Retinal pigment epithelial cell (primary cell): ENCODE measurements at regions not wholly inside any gene's neighbourhood (a gene's known extent, or its start where the extent isn't known, plus 50 kb on each side); places are given as distances from the start of the nearest gene placed in this dataset.

Source experiments
- DNase-seq: peaks from one replicate; pipeline ENCODE4 v3.0.0-alpha.2; 2010; ENCODE audit warnings: low read depth
- H3K4me3 ChIP-seq: 2 replicates; pipeline ENCODE4 v1.5.1; 2011; ENCODE audit warnings: mild to moderate bottlenecking, low read length, control low read depth, moderate library complexity
- TF ChIP-seq, protein P1 (sequence below): conservative IDR thresholded peaks from 2 replicates; pipeline ENCODE4 v1.5.1; 2011; ENCODE audit warnings: low read depth, low read length, control low read depth, inconsistent platforms

DNA sequence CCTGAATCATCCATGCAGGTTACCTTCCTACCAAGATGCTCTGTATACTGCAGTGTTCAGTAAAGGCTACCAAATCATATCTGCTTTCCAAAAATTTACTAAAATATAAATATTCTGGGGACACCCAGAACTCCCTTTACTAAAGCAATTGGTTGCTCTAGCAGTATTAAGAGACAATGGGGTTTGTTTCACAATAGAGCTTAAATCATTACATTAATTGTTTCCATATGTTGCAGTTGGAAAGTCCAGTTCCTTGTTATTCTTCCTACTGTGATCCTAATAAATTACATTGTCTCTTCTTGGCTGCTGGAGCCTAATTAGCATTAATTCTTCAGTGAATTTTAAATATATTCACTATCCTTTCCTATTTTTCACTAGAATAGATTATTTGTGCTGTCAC is 316.0 kb upstream of the MTNR1B start:
- TF ChIP-seq, protein P1, sequence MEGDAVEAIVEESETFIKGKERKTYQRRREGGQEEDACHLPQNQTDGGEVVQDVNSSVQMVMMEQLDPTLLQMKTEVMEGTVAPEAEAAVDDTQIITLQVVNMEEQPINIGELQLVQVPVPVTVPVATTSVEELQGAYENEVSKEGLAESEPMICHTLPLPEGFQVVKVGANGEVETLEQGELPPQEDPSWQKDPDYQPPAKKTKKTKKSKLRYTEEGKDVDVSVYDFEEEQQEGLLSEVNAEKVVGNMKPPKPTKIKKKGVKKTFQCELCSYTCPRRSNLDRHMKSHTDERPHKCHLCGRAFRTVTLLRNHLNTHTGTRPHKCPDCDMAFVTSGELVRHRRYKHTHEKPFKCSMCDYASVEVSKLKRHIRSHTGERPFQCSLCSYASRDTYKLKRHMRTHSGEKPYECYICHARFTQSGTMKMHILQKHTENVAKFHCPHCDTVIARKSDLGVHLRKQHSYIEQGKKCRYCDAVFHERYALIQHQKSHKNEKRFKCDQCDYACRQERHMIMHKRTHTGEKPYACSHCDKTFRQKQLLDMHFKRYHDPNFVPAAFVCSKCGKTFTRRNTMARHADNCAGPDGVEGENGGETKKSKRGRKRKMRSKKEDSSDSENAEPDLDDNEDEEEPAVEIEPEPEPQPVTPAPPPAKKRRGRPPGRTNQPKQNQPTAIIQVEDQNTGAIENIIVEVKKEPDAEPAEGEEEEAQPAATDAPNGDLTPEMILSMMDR: no peak
- H3K4me3 ChIP-seq: no peak overlapping the region
- no peak for DNase-seq

DNA sequence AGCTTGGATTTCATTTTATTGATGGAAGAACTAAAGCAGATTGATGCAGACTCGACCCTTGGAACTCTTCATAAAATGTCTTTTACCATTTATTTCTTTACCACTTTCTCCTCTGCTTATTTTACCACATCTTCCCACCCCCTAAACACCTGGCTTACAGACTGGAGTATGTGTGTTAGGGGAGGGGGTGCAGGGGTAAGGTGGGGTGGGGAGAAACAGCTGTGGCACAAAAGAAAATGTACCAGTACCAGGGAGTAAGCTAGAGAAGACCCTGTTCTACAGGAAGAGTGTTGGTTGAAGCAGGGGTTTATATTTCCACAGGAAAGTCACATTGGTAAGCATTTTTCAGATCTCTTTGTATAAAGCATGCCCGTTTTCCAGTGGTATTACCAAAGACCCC is 312.7 kb upstream of the MTNR1B start:
- TF ChIP-seq, protein P1: no peak
- H3K4me3 ChIP-seq: no peak overlapping the region
- DNase-seq: no peak

DNA sequence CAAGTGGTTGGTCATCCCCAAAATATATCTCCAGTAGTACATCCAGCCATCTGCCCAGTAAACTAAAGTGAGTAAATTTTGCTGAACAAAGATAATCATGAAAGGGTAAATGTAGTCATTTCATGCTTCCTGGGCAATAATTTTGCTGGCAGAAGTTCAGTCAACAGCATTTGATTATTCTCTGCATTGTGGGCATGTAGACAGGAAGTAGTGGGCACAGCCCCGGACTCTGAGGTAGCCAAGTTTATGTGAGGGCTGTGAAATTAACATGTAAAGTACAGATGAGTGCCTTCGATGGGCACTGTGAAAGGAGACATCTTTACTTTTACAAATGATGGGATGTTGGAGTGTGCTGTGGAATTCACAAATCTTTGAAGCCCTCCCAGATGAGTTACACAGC is 312.2 kb upstream of the MTNR1B start:
- TF ChIP-seq, protein P1: no peak
- DNase-seq: no peak
- no peak overlapping the region for H3K4me3 ChIP-seq

DNA sequence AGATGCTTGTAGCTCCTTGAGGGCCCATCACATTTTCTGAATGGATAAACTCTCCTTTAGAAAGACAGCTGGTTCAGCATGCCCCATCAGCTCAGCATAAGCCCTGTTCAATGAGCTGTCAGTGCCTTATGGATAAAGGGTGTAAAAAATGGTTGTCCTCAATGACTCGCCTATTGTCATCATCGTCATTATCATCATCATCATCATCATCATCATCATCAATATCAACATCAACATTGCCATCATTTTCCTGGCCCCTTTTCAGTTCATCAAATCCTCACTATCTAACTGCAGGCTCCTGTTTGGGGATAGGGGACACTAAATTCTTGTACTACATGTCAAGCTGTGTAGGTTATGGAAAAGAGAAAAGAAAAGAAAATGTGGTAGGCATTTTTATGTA is 310.7 kb upstream of the MTNR1B start:
- TF ChIP-seq, protein P1: no peak
- DNase-seq: no peak
- no peak overlapping the region for H3K4me3 ChIP-seq

DNA sequence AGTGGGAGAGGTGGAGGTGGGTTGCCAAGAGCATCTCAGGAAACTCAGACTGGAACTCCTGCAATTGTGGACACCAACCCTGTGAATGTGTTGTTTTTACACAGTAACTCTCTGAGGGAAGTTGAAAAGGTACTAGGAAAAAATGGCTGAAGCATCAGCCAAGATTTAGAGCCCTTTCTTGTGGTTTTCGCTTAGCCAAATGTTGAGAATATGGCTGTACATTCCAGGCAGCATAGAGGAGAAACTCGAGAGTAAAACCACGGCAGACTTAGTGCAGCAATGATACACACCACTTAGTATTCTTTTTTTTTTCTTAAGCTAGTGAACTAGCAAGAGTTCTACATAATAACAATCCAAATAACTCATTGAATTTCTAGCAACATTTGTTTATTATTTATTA is 309.7 kb upstream of the MTNR1B start:
- no peak for DNase-seq
- H3K4me3 ChIP-seq: no peak overlapping the region
- TF ChIP-seq, protein P1: no peak

DNA sequence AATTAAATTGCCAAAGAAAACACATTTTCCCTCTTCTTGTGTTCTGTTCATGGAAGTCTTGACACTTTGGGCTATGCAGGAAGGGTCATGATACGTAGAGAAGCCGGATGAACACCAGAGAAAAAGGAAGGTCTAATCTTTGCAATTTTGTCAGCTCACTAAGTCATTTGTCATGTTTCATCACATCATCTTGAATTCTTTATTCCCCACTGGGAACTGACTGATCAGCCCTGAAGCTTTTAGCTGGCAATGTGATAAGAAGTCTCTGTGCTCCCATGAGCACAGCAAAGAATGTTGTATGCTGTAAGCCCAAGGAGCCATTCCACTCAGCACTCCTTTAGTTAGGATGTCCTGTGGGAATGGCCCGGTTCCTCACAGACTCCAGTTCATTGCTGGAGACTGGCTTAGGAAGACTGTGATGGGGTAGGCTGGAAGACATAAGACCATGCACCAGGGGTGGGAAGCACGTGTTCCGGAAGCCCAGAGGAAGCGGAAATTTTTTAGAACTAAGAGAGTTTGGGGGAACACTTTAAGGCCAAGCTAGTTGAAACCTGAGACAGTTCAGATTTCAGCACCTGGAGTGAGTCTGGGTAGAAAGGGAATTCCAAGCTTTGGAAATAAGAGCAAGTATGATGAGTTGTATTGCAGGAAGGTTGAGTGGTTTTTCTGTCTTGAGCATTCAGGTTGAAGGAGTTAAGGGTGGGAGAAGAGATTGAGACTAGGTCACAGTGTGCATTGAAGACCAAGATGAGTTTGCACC is 306.7 kb upstream of the MTNR1B start:
- no peak overlapping the region for H3K4me3 ChIP-seq
- peak; percentile 28 for DNase-seq

DNA sequence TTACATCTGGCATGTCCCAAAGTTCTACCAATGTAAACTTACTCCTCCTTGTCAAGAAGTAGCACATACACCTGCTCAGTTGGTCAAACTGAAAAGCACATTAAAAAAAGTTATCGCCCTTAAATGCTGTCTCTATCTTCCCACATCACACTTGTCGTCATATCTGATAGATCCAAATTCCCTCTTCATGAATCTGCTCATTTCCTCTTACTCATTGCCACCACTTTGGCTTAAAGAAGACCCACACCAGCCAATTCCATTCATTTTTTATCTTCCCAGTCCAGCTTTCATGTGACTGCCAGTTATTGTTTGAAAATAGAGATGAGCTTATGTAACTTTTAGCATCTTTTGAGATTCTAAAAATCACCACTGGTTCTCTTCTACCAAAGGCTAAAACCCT is 305.9 kb upstream of the MTNR1B start:
- TF ChIP-seq, protein P1: no peak
- no peak overlapping the region for H3K4me3 ChIP-seq
- DNase-seq: no peak

More for the DNA sequence above, 306.7 kb upstream of the MTNR1B start:
- TF ChIP-seq, protein P1: no peak
